T47D (cell line): ENCODE measurements at regions not wholly inside any gene's neighbourhood (a gene's known extent, or its start where the extent isn't known, plus 50 kb on each side); places are given as distances from the start of the nearest gene placed in this dataset.
"Not testable (repeated sequence)": the region's sequence is repeated elsewhere in the genome, so short reads cannot be mapped to it uniquely, and the experiment has no call there.

Experiments
- DNase-seq, 2 experiments: peaks; one replicate each; pipeline versions ENCODE4 v3.0.0 to v3.0.0-alpha.2; 2011 to 2012; ENCODE audit warnings: low read depth in 1 of 2, low spot score in 1 of 2
- JUND ChIP-seq: IDR thresholded peaks from 2 replicates; pipeline ENCODE4 v1.6.1; 2012; ENCODE audit warnings: low read depth
- in situ Hi-C: cut with HindIII; loops from 2 replicates; pipeline ENCODE4 v1.10.0; 2016; ENCODE audit warnings: low sequenced_read_pairs, low pct_unique_long_range_greater_than_20kb

GRCh38 chr16:5296176-5296575, 198.6 kb upstream of the EEF2KMT start:
- no peak for TF ChIP-seq JUND

DNA sequence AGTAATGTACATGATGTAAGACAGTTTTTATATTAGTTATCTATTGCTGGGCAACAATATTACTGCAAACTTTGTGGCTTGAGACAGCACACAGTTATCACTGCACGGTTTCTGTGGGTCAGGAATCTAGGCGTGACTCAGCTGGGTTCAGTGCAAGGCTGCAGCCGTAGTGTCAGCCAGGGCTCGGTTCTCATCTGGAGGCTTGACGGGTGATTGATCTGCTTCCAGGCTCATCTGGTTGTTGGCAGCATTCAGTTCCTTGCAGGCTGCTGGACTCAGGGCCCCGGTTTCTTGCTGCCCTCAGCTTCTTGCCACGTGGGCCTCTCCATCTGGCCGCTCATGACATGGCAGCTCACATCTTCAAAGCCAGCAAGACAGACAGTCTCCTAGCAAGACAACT, 197.7 kb upstream of the EEF2KMT start:
- in situ Hi-C loops, DNase-seq: not testable (repeated sequence)

More at GRCh38 chr16:5296176-5296575, 198.6 kb upstream of the EEF2KMT start:
- no peak for DNase-seq
- in situ Hi-C loops = no loop called here

DNA sequence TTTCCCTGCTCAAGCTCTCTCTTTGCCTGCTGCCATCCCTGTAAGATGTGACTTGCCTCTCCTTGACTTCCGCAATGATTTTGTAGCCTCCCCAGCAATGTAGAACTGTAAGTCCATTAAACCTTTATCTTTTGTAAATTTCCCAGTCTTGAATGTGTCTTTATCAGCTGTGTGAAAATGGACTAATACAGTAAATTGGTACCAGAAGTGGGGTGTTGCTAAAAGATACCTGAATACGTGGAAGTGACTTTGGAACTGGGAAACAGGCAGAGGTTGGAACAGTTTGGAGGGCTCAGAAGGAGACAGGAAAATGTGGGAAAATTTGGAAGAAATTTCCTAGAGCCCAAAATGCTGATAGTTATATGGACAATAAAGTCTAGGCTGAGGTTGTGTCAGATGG, 184.6 kb upstream of the EEF2KMT start:
- DNase-seq, in situ Hi-C loops: not testable (repeated sequence)

DNA sequence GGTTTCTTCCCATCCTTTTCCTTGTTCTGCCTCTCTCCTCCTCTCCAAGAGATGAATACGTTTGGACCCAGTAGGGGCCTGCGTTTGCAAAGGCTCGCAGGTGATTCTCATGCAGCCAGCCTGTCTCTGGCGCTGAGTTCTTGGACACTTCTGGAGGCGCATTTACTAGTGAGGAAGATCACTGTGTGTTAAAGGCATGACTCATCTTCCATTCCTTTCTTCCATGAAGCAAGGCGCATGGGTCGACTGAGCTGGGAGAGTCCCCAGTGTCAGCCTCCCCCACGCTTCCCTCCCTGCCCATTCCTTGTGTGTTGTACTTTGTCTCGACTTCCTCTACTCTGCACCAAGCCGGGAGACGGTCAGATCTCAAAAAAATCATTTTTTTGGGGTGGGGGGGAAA, 159.9 kb upstream of the EEF2KMT start:
- in situ Hi-C loops = no loop called here
- no peak for TF ChIP-seq JUND
- DNase-seq = no peak

DNA sequence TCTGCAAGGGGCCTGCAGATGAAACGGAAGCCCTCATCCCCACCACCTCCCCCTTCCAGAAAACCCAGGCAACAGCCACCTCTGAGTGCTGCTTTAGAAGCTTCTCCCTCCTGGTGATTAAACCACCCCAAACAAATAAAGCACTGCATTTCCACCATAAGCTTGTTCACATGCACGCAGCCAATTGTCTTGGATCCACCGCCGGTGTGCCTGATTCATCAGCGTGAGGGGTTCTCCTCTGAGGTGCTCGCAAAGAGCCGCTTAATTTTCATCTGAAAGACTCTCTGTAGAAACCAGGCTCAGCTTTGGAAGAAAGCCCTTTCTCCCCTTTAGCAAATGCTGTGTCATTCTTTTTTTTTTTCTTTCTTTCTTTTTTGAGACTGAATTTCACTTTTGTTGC, 155.2 kb upstream of the EEF2KMT start:
- DNase-seq = no peak
- in situ Hi-C loops = no loop called here
- TF ChIP-seq JUND = no peak

DNA sequence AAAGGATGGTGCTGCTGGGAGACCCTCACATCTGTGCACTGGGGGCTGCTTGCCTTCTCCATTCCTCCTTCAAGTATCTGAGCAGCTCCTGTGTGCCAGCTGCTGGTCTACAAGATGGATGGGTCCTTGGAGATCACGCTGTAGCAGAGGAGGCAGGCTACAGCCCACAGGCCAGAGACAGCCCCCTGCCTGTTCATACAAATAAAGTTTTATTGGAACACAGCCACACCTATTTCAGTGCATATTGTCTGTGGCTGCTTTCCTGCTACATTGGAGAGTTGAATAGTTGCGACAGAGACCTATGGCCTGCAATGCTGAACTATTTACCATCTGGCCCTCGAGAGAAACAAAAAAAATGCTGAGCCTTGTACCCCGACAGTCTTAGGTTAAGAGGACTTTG, 149.8 kb upstream of the EEF2KMT start:
- in situ Hi-C loops, DNase-seq: not testable (repeated sequence)

- DNase-seq, in situ Hi-C loops: not testable (repeated sequence)
These were observed 142.7 kb upstream of the EEF2KMT start for GRCh38 chr16:5240278-5240626.

GRCh38 chr16:5239472-5240277, 142.1 kb upstream of the EEF2KMT start:
- in situ Hi-C loops = not testable (repeated sequence)
- DNase-seq = peak; percentile 23 to 39

DNA sequence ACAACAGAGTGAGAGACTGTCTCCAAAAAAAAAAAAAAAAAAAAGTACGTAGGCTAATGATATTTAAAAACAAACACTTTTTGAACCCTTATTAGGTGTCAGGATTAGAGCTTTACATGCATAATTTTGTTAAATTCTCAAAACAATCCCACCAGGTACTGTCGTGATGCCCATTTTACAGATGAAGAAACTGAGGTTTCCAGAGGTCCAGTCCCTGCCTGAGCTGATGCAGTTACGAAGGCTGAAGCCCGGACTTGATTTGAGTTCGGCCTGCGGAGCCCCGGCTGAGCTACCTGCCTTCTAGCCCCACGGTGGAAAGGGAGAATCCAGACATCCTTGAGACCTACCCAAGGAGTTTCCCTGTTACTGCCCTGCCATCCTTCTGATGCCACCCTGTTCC, 137.5 kb upstream of the EEF2KMT start:
- in situ Hi-C loops = no loop called here
- TF ChIP-seq JUND = no peak

DNA sequence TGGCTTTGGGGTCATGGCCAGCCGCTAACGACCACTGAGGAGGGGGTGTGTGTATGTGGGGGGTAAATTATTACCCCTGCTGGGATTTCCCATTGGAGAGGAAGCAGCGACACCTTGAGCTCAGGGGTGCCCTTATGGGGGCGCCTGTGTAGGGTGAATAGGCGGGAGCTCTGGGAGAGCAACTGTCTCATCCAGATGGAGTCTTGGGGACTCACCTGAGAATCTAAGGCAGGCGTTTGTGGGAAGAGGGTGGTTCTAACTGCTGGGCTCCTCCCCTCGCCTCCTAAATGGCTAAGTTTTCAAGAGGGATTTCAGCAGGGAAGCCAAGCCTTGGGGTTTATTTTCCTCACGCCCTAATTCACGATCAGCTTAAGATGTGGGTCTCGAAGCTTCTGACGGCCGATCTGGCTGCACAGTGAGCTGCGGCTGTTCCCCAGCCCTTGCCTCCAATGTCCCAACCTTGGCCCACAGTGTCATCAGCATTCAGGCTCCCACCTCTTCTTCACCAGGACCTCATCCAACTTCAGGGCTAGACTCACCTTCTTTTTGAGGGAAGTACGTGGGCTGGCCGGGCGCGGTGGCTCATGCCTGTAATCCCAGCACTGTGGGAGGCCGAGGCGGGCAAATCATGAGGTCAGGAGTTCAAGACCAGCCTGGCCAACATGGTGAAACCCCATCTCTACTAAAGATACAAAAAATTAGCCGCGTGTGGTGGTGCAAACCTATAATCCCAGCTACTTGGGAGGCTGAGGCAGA, 136.9 kb upstream of the EEF2KMT start:
- in situ Hi-C loops = no loop called here
- TF ChIP-seq JUND = no peak
- DNase-seq = no peak

More for the DNA sequence above, 137.5 kb upstream of the EEF2KMT start:
- DNase-seq = no peak

DNA sequence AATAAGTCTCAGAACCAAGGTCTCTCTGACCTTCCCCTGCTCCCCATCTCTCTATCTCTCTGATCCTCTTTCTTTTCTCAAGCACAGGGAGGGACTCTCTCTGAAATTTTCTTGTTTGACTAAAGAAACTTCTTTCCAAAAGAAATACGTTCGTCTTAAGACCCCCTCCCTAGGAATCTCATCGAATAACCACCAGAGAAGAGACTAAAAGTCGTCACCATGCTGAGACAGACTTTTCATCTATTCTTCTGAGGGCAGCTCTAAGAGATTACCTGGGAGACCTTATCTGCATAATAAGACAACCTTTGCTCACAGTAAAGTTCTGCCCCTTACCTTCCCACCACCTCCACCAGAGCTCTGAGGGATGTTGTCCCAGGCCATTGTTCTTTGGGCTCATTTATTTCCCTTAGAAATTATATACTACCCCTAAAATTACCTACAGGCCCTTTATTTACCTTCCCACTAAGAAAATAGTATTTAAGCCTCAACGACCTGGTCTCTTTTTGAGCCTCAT, 133.7 kb upstream of the EEF2KMT start:
- TF ChIP-seq JUND = no peak
- in situ Hi-C loops = no loop called here
- no peak for DNase-seq

DNA sequence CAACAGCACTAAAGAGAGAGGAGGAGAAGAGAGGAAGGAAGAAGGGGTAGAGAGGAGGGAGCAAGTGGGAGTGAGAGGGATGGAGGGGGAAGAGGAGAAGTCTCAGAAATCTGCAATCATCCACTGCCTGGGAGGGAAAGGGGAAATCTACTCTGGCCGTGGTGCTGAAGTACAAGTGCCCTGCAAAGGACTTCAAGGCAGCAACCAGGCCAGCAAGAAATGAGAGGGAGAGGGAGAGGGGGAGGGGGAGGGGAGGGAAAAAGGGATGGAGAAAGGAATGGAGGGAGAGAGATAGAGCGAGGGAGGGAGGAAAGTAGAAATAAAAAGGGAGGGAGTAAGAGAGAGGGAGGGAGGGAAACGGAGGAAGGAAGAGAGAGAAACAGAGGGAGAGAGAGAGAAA, 130.8 kb upstream of the EEF2KMT start:
- DNase-seq = peak; percentile 33 to 37
- in situ Hi-C loops = no loop called here
- no peak for TF ChIP-seq JUND

GRCh38 chr16:5225931-5226655, 128.5 kb upstream of the EEF2KMT start:
- in situ Hi-C loops = no loop called here
- DNase-seq = no peak
- TF ChIP-seq JUND = no peak
